HCT116 (cell line): ENCODE measurements at regions not wholly inside any gene's neighbourhood (a gene's known extent, or its start where the extent isn't known, plus 50 kb on each side); places are given as distances from the start of the nearest gene placed in this dataset.

ENCODE experiments used
- EZH2 ChIP-seq: fragments of 200-600 bp; sonication (generic); IDR thresholded peaks from 2 replicates; pipeline ENCODE4 v1.6.1; 2017; ENCODE audit warnings: antibody characterized with exemption, mixed run types
- EZH2phosphoT487 ChIP-seq: fragments of 200-600 bp; IDR thresholded peaks from 2 replicates; pipeline ENCODE4 v1.6.1; 2018; ENCODE audit warnings: antibody characterized with exemption, borderline replicate concordance
- FOSL1 ChIP-seq: IDR thresholded peaks from 2 replicates; pipeline ENCODE4 v1.6.1; 2012; ENCODE audit warnings: low read depth
- POLR2A ChIP-seq: IDR thresholded peaks from 2 replicates; pipeline ENCODE4 v1.7.0; 2011; ENCODE audit warnings: borderline replicate concordance; ENCODE audit not compliant: insufficient read depth, insufficient read length; ENCODE audit errors: extremely low read depth
- POLR2AphosphoS5 ChIP-seq: IDR thresholded peaks from 2 replicates; pipeline ENCODE4 v1.6.1; 2011; ENCODE audit warnings: mild to moderate bottlenecking, low read depth, low read length, moderate library complexity
- SIN3A ChIP-seq: IDR thresholded peaks from 2 replicates; pipeline ENCODE4 v1.6.1; 2012; ENCODE audit warnings: low read depth
- YY1 ChIP-seq: IDR thresholded peaks from 2 replicates; pipeline ENCODE4 v1.6.1; 2011; ENCODE audit warnings: low read length, low read depth, moderate library complexity, mild to moderate bottlenecking; ENCODE audit not compliant: insufficient replicate concordance; ENCODE audit errors: extremely low read depth
- ZFX ChIP-seq: fragments of 450-650 bp; IDR thresholded peaks from 2 replicates; pipeline ENCODE4 v1.6.1; 2017
- TF ChIP-seq, protein P1 (sequence below), 3 experiments: fragments of 200-600 bp in 1 of 3; sonication (generic) in 1 of 3; IDR thresholded peaks in 2 of 3; conservative IDR thresholded peaks in 1 of 3; 2 replicates each; pipeline ENCODE4 v1.5.1; 2012 to 2017; ENCODE audit warnings: low read depth in 2 of 3, low read length in 2 of 3, antibody characterized with exemption in 1 of 3, borderline replicate concordance in 1 of 3, control low read depth in 1 of 3, mild to moderate bottlenecking in 1 of 3, mixed read lengths in 1 of 3, mixed run types in 1 of 3, moderate library complexity in 1 of 3; ENCODE audit not compliant: insufficient read depth in 1 of 3
- TF ChIP-seq, protein P2 (sequence below): IDR thresholded peaks from 2 replicates; pipeline ENCODE4 v1.6.1; 2011; ENCODE audit warnings: mild to moderate bottlenecking, low read length, moderate library complexity; ENCODE audit not compliant: insufficient replicate concordance; ENCODE audit errors: extremely low read depth
- TF ChIP-seq, protein P3 (sequence below): IDR thresholded peaks from 2 replicates; pipeline ENCODE4 v1.6.1; 2012; ENCODE audit warnings: low read depth

DNA sequence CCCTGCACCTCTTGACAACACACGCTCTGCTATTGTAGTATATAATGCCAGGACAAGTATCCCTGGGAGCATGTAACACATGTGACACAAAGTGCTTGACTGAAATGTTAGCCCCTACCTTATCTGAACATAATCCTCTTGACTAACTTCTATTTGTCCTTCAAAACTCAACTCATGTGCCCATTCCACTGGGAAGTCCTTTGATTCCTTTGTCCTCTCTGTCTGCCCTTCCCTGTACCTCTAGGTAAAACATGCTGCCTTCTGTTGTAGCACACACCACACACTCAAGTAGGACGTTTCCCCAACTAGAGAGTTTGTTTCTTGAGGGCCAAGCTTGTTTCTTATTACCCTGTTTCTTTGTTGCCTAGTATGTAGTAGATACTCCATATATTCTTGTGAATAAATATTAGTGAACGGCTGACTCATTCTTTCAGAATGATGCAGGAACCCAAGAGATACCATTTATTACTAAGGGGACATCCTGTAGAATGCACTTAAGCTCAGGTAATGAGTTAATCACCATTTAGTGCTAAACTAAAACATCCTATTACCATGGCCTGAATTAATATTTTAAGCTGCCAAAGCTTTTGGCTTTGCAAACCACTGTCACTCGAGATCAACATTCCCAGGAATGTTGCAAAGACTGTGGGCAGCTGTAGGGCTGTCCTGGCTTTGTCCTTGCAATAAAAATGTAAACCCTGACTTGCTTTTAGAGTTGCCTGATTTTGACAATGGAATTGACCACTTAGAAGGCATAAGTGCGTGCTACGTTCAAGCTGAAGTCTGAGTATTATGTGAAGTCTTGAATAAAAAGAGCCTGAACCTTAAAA lies 313.4 kb downstream of the COG6 start:
- TF ChIP-seq EZH2phosphoT487, result no peak
- TF ChIP-seq, protein P1, sequence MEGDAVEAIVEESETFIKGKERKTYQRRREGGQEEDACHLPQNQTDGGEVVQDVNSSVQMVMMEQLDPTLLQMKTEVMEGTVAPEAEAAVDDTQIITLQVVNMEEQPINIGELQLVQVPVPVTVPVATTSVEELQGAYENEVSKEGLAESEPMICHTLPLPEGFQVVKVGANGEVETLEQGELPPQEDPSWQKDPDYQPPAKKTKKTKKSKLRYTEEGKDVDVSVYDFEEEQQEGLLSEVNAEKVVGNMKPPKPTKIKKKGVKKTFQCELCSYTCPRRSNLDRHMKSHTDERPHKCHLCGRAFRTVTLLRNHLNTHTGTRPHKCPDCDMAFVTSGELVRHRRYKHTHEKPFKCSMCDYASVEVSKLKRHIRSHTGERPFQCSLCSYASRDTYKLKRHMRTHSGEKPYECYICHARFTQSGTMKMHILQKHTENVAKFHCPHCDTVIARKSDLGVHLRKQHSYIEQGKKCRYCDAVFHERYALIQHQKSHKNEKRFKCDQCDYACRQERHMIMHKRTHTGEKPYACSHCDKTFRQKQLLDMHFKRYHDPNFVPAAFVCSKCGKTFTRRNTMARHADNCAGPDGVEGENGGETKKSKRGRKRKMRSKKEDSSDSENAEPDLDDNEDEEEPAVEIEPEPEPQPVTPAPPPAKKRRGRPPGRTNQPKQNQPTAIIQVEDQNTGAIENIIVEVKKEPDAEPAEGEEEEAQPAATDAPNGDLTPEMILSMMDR (IDR thresholded peaks at IDR 0.05 in 2 of 3, conservative IDR thresholded peaks at IDR 0.05 in 1 of 3; ENCODE audit: borderline replicate concordance in 1 of 3, insufficient read depth in 1 of 3, low read depth in 2 of 3, low read length in 2 of 3), result no peak
- TF ChIP-seq POLR2AphosphoS5, result no peak
- no peak for TF ChIP-seq POLR2A
- no peak for TF ChIP-seq ZFX
- no peak for TF ChIP-seq FOSL1
- TF ChIP-seq, protein P2, sequence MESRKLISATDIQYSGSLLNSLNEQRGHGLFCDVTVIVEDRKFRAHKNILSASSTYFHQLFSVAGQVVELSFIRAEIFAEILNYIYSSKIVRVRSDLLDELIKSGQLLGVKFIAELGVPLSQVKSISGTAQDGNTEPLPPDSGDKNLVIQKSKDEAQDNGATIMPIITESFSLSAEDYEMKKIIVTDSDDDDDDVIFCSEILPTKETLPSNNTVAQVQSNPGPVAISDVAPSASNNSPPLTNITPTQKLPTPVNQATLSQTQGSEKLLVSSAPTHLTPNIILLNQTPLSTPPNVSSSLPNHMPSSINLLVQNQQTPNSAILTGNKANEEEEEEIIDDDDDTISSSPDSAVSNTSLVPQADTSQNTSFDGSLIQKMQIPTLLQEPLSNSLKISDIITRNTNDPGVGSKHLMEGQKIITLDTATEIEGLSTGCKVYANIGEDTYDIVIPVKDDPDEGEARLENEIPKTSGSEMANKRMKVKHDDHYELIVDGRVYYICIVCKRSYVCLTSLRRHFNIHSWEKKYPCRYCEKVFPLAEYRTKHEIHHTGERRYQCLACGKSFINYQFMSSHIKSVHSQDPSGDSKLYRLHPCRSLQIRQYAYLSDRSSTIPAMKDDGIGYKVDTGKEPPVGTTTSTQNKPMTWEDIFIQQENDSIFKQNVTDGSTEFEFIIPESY, result no peak
- no peak for TF ChIP-seq YY1
- TF ChIP-seq, protein P3, sequence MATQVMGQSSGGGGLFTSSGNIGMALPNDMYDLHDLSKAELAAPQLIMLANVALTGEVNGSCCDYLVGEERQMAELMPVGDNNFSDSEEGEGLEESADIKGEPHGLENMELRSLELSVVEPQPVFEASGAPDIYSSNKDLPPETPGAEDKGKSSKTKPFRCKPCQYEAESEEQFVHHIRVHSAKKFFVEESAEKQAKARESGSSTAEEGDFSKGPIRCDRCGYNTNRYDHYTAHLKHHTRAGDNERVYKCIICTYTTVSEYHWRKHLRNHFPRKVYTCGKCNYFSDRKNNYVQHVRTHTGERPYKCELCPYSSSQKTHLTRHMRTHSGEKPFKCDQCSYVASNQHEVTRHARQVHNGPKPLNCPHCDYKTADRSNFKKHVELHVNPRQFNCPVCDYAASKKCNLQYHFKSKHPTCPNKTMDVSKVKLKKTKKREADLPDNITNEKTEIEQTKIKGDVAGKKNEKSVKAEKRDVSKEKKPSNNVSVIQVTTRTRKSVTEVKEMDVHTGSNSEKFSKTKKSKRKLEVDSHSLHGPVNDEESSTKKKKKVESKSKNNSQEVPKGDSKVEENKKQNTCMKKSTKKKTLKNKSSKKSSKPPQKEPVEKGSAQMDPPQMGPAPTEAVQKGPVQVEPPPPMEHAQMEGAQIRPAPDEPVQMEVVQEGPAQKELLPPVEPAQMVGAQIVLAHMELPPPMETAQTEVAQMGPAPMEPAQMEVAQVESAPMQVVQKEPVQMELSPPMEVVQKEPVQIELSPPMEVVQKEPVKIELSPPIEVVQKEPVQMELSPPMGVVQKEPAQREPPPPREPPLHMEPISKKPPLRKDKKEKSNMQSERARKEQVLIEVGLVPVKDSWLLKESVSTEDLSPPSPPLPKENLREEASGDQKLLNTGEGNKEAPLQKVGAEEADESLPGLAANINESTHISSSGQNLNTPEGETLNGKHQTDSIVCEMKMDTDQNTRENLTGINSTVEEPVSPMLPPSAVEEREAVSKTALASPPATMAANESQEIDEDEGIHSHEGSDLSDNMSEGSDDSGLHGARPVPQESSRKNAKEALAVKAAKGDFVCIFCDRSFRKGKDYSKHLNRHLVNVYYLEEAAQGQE, result no peak
- no peak for TF ChIP-seq EZH2
- TF ChIP-seq SIN3A, result no peak
